GM12892 (cell line): ENCODE measurements at regions not wholly inside any gene's neighbourhood (a gene's known extent, or its start where the extent isn't known, plus 50 kb on each side); places are given as distances from the start of the nearest gene placed in this dataset.

Experiments used
- POLR2A ChIP-seq: IDR thresholded peaks from 2 replicates; pipeline ENCODE4 v1.6.1; 2011; ENCODE audit warnings: low read depth, low read length, control low read depth
- TAF1 ChIP-seq: IDR thresholded peaks from 2 replicates; pipeline ENCODE4 v1.6.1; 2011; ENCODE audit warnings: low read depth, mild to moderate bottlenecking, control low read depth, low read length, borderline replicate concordance

- TF ChIP-seq POLR2A (no peak), TAF1 (no peak)
Measured at GRCh38 chr12:94095618-94096017, 52.8 kb upstream of the PLXNC1 start.
